ENCODE measurements at regions not wholly inside any gene's neighbourhood (a gene's known extent, or its start where the extent isn't known, plus 50 kb on each side); places are given as distances from the start of the nearest gene placed in this dataset.
"Not testable (repeated sequence)": the region's sequence is repeated elsewhere in the genome, so short reads cannot be mapped to it uniquely, and the experiment has no call there.

DNA sequence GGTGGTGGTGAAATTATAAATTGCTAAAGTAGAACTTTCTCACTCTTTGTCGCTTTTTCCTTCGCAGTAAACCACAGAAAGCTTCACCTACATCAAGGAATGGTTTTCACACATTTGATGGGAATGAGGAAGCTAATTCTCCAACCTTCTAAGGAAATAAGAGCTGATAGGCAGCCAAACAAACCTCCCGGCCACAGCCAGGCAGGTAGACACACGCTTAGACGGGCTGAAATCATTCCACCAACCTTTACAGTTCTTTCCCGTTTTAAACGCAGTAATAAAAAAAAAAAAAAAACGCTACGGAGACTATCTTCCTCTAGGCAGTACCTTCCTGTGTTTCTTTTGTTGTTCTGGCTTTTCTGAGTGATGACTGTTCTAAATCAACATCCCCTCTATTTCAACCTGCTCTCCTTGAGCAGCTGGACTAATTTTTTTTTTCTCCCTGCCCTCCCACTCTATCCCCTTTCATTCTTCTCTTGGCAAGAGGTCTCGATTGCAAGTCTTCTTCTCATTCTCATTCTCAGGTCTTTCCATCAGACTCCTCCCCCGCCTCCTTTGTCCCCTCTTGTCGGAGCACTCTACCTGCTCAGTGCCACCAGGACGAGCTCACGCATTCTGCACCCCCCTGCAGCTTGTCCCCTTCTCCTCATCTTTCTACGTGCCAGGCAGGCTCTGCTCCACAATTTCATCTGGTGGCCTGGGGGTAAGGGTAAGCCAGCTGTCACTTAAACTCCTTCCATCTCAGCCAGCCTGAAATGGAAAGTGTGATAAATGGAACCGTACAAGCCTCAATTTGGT lies 391.1 kb upstream of the MDFIC2 start:
- TF ChIP-seq EZH2phosphoT487 (IDR thresholded peaks at IDR 0.05; ENCODE audit: borderline replicate concordance, low read length) (no peak), EZH2 (IDR thresholded peaks at IDR 0.05; ENCODE audit: low read length, unreplicated experiment) (no peak)
- TF ChIP-seq, protein P1, sequence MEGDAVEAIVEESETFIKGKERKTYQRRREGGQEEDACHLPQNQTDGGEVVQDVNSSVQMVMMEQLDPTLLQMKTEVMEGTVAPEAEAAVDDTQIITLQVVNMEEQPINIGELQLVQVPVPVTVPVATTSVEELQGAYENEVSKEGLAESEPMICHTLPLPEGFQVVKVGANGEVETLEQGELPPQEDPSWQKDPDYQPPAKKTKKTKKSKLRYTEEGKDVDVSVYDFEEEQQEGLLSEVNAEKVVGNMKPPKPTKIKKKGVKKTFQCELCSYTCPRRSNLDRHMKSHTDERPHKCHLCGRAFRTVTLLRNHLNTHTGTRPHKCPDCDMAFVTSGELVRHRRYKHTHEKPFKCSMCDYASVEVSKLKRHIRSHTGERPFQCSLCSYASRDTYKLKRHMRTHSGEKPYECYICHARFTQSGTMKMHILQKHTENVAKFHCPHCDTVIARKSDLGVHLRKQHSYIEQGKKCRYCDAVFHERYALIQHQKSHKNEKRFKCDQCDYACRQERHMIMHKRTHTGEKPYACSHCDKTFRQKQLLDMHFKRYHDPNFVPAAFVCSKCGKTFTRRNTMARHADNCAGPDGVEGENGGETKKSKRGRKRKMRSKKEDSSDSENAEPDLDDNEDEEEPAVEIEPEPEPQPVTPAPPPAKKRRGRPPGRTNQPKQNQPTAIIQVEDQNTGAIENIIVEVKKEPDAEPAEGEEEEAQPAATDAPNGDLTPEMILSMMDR (conservative IDR thresholded peaks at IDR 0.05; ENCODE audit: low read depth, low read length) = no peak
- Histone ChIP-seq H3K9me2 (replicated peaks; ENCODE audit: low read length) (no peaks in the 10 kb centered on the region), H3K27me3 (ENCODE audit: low read length) (no peaks in the 10 kb centered on the region), H3K27ac (ENCODE audit: low read length) (no peak overlapping the region), H4K20me1 (ENCODE audit: low read length) (no peaks in the 10 kb centered on the region), H3K9ac (ENCODE audit: low read length) (no peak overlapping the region), H3K4me3 (ENCODE audit: low read length) (no peak overlapping the region), H3K4me2 (ENCODE audit: low read length) (no peak overlapping the region), H3K36me3 (ENCODE audit: low read depth, low read length) (no peaks in the 10 kb centered on the region), H3K79me2 (ENCODE audit: low read length) (no peaks in the 10 kb centered on the region), H2AFZ (ENCODE audit: low read length) (no peak overlapping the region), H3K4me1 (ENCODE audit: insufficient read depth, low read length) (no peaks in the 10 kb centered on the region), H3K9me3 (ENCODE audit: low read length) (no peaks in the 10 kb centered on the region), H3F3A (ENCODE audit: low read length, unreplicated experiment) (no peaks in the 10 kb centered on the region)
- ChIA-PET POLR2A (ENCODE audit: unreplicated experiment) (no interaction called here), CTCF (no interaction called here)
- intact Hi-C loops (cut with micrococcal nuclease) = no loop called here
- DNase-seq (no peak), ATAC-seq (no peak)
- no TSS peak for BruUV-seq (replicated peaks)

DNA sequence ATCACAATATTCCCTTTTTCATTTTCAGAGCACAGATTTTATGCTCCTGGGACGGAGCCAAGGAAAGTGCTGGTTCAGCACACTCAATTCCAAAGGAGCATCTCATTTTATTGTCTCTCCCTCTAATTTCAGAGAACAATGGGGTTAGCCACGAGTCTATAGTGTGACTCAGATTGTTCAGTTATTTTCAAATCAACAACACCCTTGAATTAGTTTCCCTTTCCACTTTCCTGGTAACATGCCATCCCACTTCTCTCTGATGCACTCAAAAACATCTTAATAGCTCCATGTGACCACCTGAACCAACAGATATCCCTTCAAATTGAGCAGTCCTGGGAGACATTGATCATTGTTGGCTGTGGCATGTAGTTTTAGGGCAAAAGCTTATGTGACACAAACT lies 389.7 kb upstream of the MDFIC2 start:
- Histone ChIP-seq H4K20me1 (ENCODE audit: low read length) (no peaks in the 10 kb centered on the region), H3K4me3 (ENCODE audit: low read length) (no peak overlapping the region), H3K9me3 (ENCODE audit: low read length) (no peaks in the 10 kb centered on the region), H3F3A (ENCODE audit: low read length, unreplicated experiment) (no peaks in the 10 kb centered on the region), H3K9ac (ENCODE audit: low read length) (no peak overlapping the region), H3K4me2 (ENCODE audit: low read length) (no peak overlapping the region), H3K9me2 (replicated peaks; ENCODE audit: low read length) (no peaks in the 10 kb centered on the region), H3K27me3 (ENCODE audit: low read length) (no peaks in the 10 kb centered on the region), H3K4me1 (ENCODE audit: insufficient read depth, low read length) (no peaks in the 10 kb centered on the region), H3K79me2 (ENCODE audit: low read length) (no peaks in the 10 kb centered on the region), H3K36me3 (ENCODE audit: low read depth, low read length) (no peaks in the 10 kb centered on the region), H2AFZ (ENCODE audit: low read length) (no peak overlapping the region), H3K27ac (ENCODE audit: low read length) (no peak overlapping the region)
- intact Hi-C loops (cut with micrococcal nuclease) = no loop called here
- DNase-seq (no peak), ATAC-seq (no peak)
- BruUV-seq (replicated peaks) = no TSS peak
- ChIA-PET POLR2A (ENCODE audit: unreplicated experiment) (no interaction called here), CTCF (no interaction called here)
- TF ChIP-seq EZH2 (IDR thresholded peaks at IDR 0.05; ENCODE audit: low read length, unreplicated experiment) (no peak), EZH2phosphoT487 (IDR thresholded peaks at IDR 0.05; ENCODE audit: borderline replicate concordance, low read length) (no peak)

DNA sequence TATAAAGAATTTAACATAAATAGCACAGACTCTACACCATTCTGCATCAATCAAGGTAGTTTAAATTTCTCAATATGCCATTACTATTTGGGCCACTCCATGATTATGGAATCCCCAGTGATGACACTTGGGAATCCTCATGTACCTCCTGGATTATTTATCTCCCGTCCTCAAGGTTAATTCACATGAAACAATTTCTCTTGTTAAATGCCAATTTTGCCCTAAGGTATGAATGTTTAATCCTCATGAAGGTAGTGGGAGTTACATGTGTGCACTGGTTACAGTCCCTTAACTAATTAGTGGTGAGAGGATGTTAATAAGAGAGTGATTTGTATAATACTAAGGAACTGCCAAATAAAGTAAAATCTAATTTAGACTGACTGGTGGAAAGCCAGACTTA lies 372.3 kb upstream of the MDFIC2 start:
- Histone ChIP-seq H3K9me2 (replicated peaks; ENCODE audit: low read length) (no peaks in the 10 kb centered on the region), H3K79me2 (ENCODE audit: low read length) (no peaks in the 10 kb centered on the region), H2AFZ (ENCODE audit: low read length) (no peak overlapping the region), H3K4me2 (ENCODE audit: low read length) (no peak overlapping the region), H3K36me3 (ENCODE audit: low read depth, low read length) (no peaks in the 10 kb centered on the region), H4K20me1 (ENCODE audit: low read length) (no peaks in the 10 kb centered on the region), H3K27me3 (ENCODE audit: low read length) (no peaks in the 10 kb centered on the region), H3F3A (ENCODE audit: low read length, unreplicated experiment) (no peaks in the 10 kb centered on the region), H3K4me1 (ENCODE audit: insufficient read depth, low read length) (no peaks in the 10 kb centered on the region), H3K9ac (ENCODE audit: low read length) (no peak overlapping the region), H3K27ac (ENCODE audit: low read length) (no peak overlapping the region), H3K4me3 (ENCODE audit: low read length) (no peak overlapping the region), H3K9me3 (ENCODE audit: low read length) (no peaks in the 10 kb centered on the region)
- DNase-seq = no peak
- TF ChIP-seq EZH2phosphoT487 (IDR thresholded peaks at IDR 0.05; ENCODE audit: borderline replicate concordance, low read length) (no peak), EZH2 (IDR thresholded peaks at IDR 0.05; ENCODE audit: low read length, unreplicated experiment) (no peak)
- TF ChIP-seq, protein P1 (conservative IDR thresholded peaks at IDR 0.05; ENCODE audit: low read depth, low read length) = no peak
- ChIA-PET CTCF (no interaction called here), POLR2A (ENCODE audit: unreplicated experiment) (no interaction called here)
- intact Hi-C loops (cut with micrococcal nuclease) = no loop called here
- no peak for ATAC-seq
- no TSS peak for BruUV-seq (replicated peaks)

DNA sequence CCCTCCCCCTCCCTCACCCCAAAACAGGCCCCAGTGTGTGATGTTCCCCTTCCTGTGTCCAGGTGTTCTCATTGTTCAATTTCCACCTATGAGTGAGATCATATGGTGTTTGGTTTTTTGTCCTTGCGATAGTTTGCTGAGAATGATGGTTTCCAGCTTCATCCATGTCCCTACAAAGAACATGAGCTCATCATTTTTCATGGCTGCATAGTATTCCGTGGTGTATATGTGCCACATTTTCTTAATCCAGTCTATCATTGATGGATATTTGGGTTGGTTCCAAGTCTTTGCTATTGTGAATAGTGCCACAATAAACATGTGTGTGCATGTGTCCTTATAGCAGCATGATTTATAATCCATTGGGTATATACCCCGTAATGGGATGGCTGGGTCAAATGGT lies 363.4 kb upstream of the MDFIC2 start:
- H4K20me1 ChIP-seq (ENCODE audit: low read length); DNase-seq; POLR2A ChIA-PET (ENCODE audit: unreplicated experiment); H3K4me3 ChIP-seq (ENCODE audit: low read length); H3K36me3 ChIP-seq (ENCODE audit: low read depth, low read length); H3K9me3 ChIP-seq (ENCODE audit: low read length); intact Hi-C loops (cut with micrococcal nuclease); H3K9me2 ChIP-seq (replicated peaks; ENCODE audit: low read length); H3K79me2 ChIP-seq (ENCODE audit: low read length); H3K27ac ChIP-seq (ENCODE audit: low read length); CTCF ChIA-PET; H3K4me2 ChIP-seq (ENCODE audit: low read length); H3F3A ChIP-seq (ENCODE audit: low read length, unreplicated experiment); BruUV-seq (replicated peaks); ATAC-seq; H2AFZ ChIP-seq (ENCODE audit: low read length); H3K4me1 ChIP-seq (ENCODE audit: insufficient read depth, low read length); H3K9ac ChIP-seq (ENCODE audit: low read length); H3K27me3 ChIP-seq (ENCODE audit: low read length): not testable (repeated sequence)

Data from PC-3 (cell line).